GM18867 (cell line): ENCODE measurements at regions not wholly inside any gene's neighbourhood (a gene's known extent, or its start where the extent isn't known, plus 50 kb on each side); places are given as distances from the start of the nearest gene placed in this dataset.

Experiments
- ATAC-seq: cut with Tn5 transposase; IDR thresholded peaks from one replicate; pipeline ENCODE4 v1.9.1; 2021; ENCODE audit warnings: mild to moderate bottlenecking, moderate library complexity; ENCODE audit not compliant: unreplicated experiment

DNA sequence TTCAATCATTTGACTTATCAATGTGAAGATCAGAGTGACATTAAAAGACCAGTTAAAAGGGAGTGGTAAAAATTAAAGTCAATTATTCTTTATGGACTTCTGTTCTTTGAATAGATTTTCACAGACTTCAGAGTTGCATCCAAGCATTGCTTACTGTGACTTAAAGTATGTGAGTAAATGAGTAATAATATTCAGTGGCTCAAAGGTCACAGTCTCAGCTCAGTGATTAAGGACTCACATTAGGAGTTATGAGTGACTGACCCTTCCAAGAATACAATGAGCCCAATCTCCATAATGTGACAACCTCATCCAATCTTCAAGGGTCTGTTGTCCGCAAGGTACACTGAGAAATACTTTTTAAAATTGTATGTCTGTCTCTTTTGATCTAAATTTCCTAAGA, 811.2 kb downstream of the BRINP1 start:
- ATAC-seq: no peak

- ATAC-seq: no peak
Observed at GRCh38 chr9:118558891-118559290, 810.3 kb downstream of the BRINP1 start.

DNA sequence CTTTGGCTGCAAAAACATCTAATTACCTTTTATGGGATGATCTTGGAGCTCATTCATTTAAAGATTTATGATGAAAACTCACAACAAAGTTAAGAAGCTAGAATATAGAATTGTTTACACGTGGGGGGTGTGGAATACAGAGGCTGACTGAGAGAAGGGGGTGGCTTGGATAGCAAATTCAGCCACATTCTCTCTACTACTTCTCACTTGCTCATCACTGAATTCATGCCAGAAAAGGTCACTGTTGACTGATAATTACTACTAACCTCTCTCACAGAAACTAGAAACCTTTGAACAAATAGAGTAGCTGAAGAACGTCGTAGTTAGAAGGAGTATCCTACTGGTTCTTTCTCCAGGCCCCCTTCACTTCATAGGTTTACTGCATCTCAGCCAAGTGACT, 808.2 kb downstream of the BRINP1 start:
- ATAC-seq: no peak

DNA sequence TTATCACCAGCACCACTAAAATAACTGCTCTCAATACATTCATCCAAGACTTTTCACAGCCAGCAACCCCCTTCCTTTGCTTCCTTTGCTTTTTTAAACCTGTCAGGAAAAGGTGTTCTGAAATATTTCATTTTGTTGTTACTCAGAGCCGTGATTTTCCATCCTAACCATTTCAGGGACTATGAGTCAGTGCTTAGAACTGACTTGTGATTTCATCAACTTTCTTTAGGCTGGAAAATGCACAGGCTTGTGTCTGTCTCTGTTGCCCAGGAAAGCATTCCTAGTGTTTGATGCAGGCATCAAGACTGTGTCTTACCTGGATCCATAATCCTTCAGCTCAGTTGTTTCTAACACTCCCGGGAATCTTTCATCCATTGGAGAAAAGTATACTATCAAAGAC, 805.6 kb downstream of the BRINP1 start:
- ATAC-seq: no peak

DNA sequence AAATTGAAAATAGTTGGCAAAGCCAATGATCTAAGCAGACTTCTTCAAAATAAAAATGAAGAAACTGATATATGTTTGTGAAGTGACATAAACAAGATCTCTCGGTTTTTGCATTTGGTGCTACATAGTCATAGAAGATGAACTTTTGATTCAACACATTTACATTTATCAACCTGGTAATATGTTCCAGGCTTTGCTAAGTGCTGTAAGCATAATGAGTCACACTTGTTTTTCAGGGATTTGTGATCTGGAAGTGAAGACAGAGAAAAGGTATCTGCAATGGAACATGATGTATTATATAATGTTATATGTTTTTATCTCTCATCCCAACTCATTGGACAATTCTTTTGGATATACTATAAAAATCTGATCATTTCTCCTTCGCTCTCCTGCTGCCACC, 801.4 kb downstream of the BRINP1 start:
- no peak for ATAC-seq

DNA sequence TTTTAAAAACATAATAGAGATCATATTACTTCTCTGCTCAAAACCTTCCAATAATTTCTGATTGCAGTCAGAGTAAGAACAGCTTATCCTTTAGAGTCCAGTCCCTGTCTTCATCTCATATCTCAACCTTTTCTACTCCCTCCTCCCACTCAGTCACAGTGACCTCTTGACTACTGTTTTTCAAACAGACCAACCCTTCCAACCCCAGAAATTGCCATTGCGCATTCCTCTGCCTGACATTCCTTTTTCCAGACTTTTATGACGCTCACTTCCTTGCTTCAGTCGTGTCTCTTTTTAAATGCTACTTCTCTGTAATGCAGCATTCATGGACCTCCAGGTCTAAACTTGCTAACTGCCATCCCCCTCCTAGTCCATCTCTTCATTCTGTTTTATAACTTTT, 800.5 kb downstream of the BRINP1 start:
- ATAC-seq: no peak

GRCh38 chr9:118569148-118569547, 800.1 kb downstream of the BRINP1 start:
- ATAC-seq: no peak

- no peak for ATAC-seq
Observed at GRCh38 chr9:118570066-118570465, 799.2 kb downstream of the BRINP1 start.

- ATAC-seq: no peak
Observed at GRCh38 chr9:118575341-118576070, 793.7 kb downstream of the BRINP1 start.

DNA sequence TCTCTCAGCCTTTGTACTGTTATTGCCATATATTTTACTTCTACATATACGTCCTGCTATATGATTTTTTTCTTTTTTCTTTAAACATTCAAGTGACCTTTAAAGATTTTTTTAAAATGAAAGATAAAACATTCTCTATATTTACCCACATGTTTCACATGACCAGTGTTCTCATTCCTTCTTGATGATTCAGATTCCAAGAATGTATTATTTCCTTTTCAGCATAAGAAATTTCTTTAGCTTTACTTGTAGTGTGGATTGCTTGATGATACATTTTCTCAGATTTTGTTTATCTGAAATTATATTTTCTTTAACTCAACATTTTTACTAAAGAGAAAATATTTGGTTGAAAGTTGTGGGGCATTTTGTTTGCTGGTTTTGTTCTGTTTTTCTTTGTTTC, 792.1 kb downstream of the BRINP1 start:
- ATAC-seq: no peak

DNA sequence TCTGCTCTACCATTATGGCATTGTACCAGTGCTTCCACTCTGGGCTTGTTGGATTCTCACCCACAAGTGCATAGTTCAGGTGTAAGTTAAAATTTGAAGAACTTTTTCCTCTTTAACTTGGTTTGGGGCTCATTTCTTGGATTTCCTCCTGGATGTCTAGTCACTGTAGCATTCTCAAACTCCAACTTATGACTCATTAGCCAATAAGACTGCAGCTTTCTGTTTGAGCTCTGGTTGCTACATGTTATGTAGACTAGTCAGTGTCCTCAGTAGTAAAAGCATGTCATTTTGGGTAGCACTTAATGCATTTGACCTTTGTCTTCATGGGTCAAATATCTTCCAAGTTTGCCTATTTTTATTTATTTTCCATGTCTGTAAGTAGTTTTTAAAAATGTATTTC, 790.8 kb downstream of the BRINP1 start:
- no peak for ATAC-seq

- ATAC-seq: no peak
Observed at GRCh38 chr9:118583414-118583813, 785.8 kb downstream of the BRINP1 start.

DNA sequence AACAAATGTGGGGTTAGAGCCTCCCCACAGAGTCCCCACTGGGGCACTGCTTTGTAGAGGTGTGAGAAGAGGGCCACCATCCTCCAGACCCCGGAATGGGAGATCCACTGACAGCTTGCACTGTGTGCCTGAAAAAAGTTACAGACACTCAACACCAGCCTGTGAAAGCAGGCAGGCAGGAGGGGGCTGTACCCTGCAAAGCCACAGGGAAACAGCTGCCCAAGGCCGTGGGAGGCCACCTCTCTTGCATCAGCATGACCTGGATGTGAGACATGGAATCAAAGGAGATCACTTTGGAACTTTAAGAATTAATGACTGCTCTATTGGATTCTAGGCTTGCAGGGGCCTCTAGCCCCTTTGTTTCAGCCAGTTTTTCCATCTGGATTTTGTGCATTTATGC, 782.3 kb downstream of the BRINP1 start:
- no peak for ATAC-seq

DNA sequence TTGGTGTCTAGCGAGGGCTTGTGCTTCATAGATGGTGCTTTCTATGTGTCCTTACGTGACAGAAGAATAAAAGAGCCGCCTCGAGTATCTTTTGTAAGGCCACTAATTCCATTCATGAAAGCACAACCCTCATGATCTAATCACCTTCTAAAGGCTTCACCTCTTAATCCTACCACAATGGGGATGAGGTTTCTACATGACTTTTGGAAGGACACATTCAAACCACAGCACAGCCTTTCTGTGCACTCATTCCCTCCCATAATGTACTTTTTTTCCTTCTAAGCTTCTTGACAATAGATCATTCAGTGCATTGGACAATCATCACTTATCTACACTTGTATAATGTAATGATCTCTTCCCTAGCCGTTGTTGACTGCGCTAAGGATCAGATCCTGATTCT, 774.8 kb downstream of the BRINP1 start:
- no peak for ATAC-seq

- ATAC-seq: no peak
Observed at GRCh38 chr9:118595719-118596305, 773.4 kb downstream of the BRINP1 start.

- ATAC-seq: no peak
Observed at GRCh38 chr9:118596374-118597015, 772.7 kb downstream of the BRINP1 start.

GRCh38 chr9:118606668-118607067, 762.6 kb downstream of the BRINP1 start:
- no peak for ATAC-seq

GRCh38 chr9:118609355-118610044, 759.7 kb downstream of the BRINP1 start:
- ATAC-seq: no peak

DNA sequence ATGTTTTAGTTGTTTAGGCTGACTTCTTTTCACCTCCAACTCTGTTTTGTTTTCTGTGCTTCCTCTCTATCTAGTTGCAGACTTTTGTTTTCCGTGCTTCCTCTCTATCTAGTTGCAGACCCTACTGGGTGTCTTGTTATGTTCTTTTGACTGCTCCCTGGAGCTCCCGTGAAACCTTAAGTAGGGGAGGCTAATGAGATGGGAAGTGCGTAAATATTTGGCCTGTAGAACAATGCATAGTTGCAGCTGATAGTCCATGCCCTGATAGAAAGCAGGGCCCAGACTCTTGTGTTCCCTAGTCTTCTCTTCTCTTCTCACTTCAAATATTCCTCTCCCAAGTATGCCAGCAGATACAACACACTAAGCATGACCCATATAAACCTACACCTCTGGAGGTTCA, 757.0 kb downstream of the BRINP1 start:
- ATAC-seq: no peak

DNA sequence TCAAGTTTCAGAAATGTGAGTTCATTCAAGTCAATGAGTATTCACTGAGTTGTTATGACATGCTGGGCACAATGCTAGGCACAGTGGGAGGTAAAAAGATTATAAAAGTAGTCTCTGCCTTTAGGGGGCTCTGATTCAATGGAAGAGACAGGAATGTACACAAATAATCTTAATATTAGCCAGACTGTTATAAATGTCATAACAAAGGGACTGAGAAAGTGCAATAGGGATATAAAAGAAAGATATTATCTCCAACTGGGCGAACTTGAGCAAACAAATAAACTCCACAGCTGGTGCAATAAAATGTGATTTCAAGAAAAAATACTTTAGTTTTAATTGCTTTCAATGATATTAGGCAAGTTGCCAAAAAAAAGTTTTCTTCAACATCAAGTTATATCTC, 755.2 kb downstream of the BRINP1 start:
- no peak for ATAC-seq

DNA sequence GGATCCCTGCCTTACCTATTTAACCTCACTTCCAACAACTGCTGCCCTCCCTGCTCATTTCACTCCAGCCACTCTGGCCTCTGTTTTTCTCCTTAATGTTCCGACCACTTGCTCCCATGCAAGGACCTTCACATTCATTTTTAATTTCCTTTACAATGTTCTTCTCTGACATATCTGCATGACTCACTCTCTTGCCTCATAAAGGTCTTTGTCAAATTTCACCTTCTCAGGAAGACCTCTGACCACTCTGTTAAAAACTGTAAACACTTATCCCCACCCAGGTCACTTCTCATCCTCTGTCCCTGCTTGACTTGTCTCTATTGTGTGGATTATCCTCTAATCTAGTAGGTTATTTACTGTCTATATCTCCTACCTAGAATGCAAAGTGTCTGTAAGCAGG, 751.2 kb downstream of the BRINP1 start:
- no peak for ATAC-seq

DNA sequence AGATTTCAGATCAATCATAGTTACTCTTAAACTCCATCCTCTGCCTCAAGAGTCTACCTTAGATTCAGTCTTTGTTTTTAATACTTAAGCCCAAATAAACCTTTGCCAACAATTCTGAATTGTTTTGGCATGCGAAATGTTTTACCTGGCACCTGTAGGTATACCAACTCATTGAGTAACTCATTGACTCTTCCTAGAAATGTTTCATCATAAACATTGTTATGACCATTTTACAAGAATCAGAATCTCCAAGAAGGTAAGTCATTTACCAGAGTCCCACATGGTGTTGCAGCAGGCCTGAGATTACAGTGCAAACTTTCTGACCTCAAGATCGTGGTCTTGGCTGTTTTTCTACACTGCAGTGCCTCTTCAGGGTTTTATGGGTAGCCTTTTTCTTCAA, 750.4 kb downstream of the BRINP1 start:
- no peak for ATAC-seq
